ENCODE measurements at regions not wholly inside any gene's neighbourhood (a gene's known extent, or its start where the extent isn't known, plus 50 kb on each side); places are given as distances from the start of the nearest gene placed in this dataset.

GRCh38 chr10:78702186-78702585 is 366.6 kb upstream of the ZMIZ1 start:
- Histone ChIP-seq H3K4me1 (ENCODE audit: control insufficient read depth, extremely low read depth, insufficient read depth, low read length) (peaks cover 5% of the 10 kb centered on the region), H3K27me3 (ENCODE audit: control insufficient read depth, insufficient read depth, low read length) (no peaks in the 10 kb centered on the region), H3K36me3 (ENCODE audit: control insufficient read depth, insufficient read depth, low read length) (no peaks in the 10 kb centered on the region), H3K79me2 (ENCODE audit: control insufficient read depth, insufficient read depth, low read length) (no peaks in the 10 kb centered on the region), H2AFZ (ENCODE audit: low read length) (no peak overlapping the region), H3K9me3 (ENCODE audit: control insufficient read depth, insufficient read depth, low read depth, low read length) (no peaks in the 10 kb centered on the region), H4K20me1 (ENCODE audit: control insufficient read depth, extremely low read depth, insufficient read depth, low read length) (no peaks in the 10 kb centered on the region), H3K4me3 (replicated peaks in 1 of 4; ENCODE audit: control extremely low read depth in 1 of 4, insufficient read depth in 1 of 4, low read depth in 3 of 4, low read length in 4 of 4) (no peak overlapping the region), H3K9ac (ENCODE audit: insufficient read depth, low read length) (no peak overlapping the region), H3K27ac (ENCODE audit: insufficient read depth, low read length) (no peak overlapping the region), H3K4me2 (ENCODE audit: extremely low read depth, insufficient read depth, low read length) (no peak overlapping the region)
- TF ChIP-seq EZH2 (IDR thresholded peaks at IDR 0.05; ENCODE audit: low read length, missing control alignments) (no peak), CTCF (conservative IDR thresholded peaks at IDR 0.05 in 1 of 2, IDR thresholded peaks at IDR 0.05 in 1 of 2; ENCODE audit: low read depth in 1 of 2, low read length in 2 of 2) (no peak)
- no peak for DNase-seq (ENCODE audit: low read depth in 2 of 2)

- TF ChIP-seq CTCF (conservative IDR thresholded peaks at IDR 0.05 in 1 of 2, IDR thresholded peaks at IDR 0.05 in 1 of 2; ENCODE audit: low read depth in 1 of 2, low read length in 2 of 2), result no peak
- TF ChIP-seq EZH2 (IDR thresholded peaks at IDR 0.05; ENCODE audit: low read length, missing control alignments), result no peak
- no peak for DNase-seq (ENCODE audit: low read depth in 2 of 2)
Measured at GRCh38 chr10:78702876-78703275, 365.9 kb upstream of the ZMIZ1 start.

DNA sequence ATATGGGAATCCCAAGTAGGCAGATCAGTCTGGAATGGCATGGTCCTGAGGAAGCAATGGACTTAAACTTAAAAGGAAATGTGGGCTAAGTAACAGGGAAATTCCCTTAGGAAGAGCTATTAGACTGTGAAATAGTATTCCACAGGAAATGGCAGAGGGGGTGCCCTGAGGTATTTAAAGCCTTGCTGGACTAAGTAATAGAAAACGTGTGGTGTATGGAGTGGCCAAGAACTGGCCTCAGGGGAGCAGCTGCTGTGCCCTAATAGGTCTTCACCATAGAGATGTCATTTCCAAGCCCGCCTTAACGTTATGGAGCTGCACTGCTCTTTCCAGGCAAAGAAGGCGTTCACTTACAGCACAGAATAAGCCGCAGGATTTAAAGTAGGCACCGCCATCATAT is 365.2 kb upstream of the ZMIZ1 start:
- no peak for DNase-seq (ENCODE audit: low read depth in 2 of 2)

More at GRCh38 chr10:78702876-78703275, 365.9 kb upstream of the ZMIZ1 start:
- Histone ChIP-seq H3K4me3 (replicated peaks in 1 of 4; ENCODE audit: control extremely low read depth in 1 of 4, insufficient read depth in 1 of 4, low read depth in 3 of 4, low read length in 4 of 4) (no peak overlapping the region), H3K36me3 (ENCODE audit: control insufficient read depth, insufficient read depth, low read length) (no peaks in the 10 kb centered on the region), H4K20me1 (ENCODE audit: control insufficient read depth, extremely low read depth, insufficient read depth, low read length) (no peaks in the 10 kb centered on the region), H3K79me2 (ENCODE audit: control insufficient read depth, insufficient read depth, low read length) (no peaks in the 10 kb centered on the region), H3K9me3 (ENCODE audit: control insufficient read depth, insufficient read depth, low read depth, low read length) (no peaks in the 10 kb centered on the region), H3K4me1 (ENCODE audit: control insufficient read depth, extremely low read depth, insufficient read depth, low read length) (peaks cover 5% of the 10 kb centered on the region), H3K27ac (ENCODE audit: insufficient read depth, low read length) (no peak overlapping the region), H3K9ac (ENCODE audit: insufficient read depth, low read length) (no peak overlapping the region), H3K27me3 (ENCODE audit: control insufficient read depth, insufficient read depth, low read length) (no peaks in the 10 kb centered on the region), H2AFZ (ENCODE audit: low read length) (no peak overlapping the region), H3K4me2 (ENCODE audit: extremely low read depth, insufficient read depth, low read length) (no peak overlapping the region)

More for the DNA sequence above, 365.2 kb upstream of the ZMIZ1 start:
- TF ChIP-seq EZH2 (IDR thresholded peaks at IDR 0.05; ENCODE audit: low read length, missing control alignments) (no peak), CTCF (conservative IDR thresholded peaks at IDR 0.05 in 1 of 2, IDR thresholded peaks at IDR 0.05 in 1 of 2; ENCODE audit: low read depth in 1 of 2, low read length in 2 of 2) (no peak)
- Histone ChIP-seq H4K20me1 (ENCODE audit: control insufficient read depth, extremely low read depth, insufficient read depth, low read length) (no peaks in the 10 kb centered on the region), H3K9ac (ENCODE audit: insufficient read depth, low read length) (no peak overlapping the region), H3K27ac (ENCODE audit: insufficient read depth, low read length) (no peak overlapping the region), H3K79me2 (ENCODE audit: control insufficient read depth, insufficient read depth, low read length) (no peaks in the 10 kb centered on the region), H3K4me3 (replicated peaks in 1 of 4; ENCODE audit: control extremely low read depth in 1 of 4, insufficient read depth in 1 of 4, low read depth in 3 of 4, low read length in 4 of 4) (no peak overlapping the region), H3K27me3 (ENCODE audit: control insufficient read depth, insufficient read depth, low read length) (no peaks in the 10 kb centered on the region), H3K4me2 (ENCODE audit: extremely low read depth, insufficient read depth, low read length) (no peak overlapping the region), H2AFZ (ENCODE audit: low read length) (no peak overlapping the region), H3K4me1 (ENCODE audit: control insufficient read depth, extremely low read depth, insufficient read depth, low read length) (peaks cover 5% of the 10 kb centered on the region), H3K9me3 (ENCODE audit: control insufficient read depth, insufficient read depth, low read depth, low read length) (no peaks in the 10 kb centered on the region), H3K36me3 (ENCODE audit: control insufficient read depth, insufficient read depth, low read length) (no peaks in the 10 kb centered on the region)
